ENCODE measurements at regions not wholly inside any gene's neighbourhood (a gene's known extent, or its start where the extent isn't known, plus 50 kb on each side); places are given as distances from the start of the nearest gene placed in this dataset.

GRCh38 chr15:80342148-80342547, 62.0 kb upstream of the ARNT2 start:
- Histone ChIP-seq H3K36me3 (ENCODE audit: control insufficient read depth in 2 of 4, insufficient read depth in 4 of 4, low read length in 3 of 4) (no peaks in the 10 kb centered on the region), H3K79me1 (ENCODE audit: low read depth, low read length) (no peaks in the 10 kb centered on the region), H2BK120ac (replicated peaks; ENCODE audit: low read depth, low read length) (no peak overlapping the region), H4K91ac (replicated peaks; ENCODE audit: insufficient read length, low read length) (no peak overlapping the region), H3K79me2 (ENCODE audit: control insufficient read depth in 1 of 2, insufficient read depth in 2 of 2, low read length in 2 of 2) (no peaks in the 10 kb centered on the region), H3K9me3 (ENCODE audit: insufficient read depth in 2 of 2, low read depth in 1 of 2, low read length in 1 of 2) (no peaks in the 10 kb centered on the region), H2BK5ac (ENCODE audit: low read depth, low read length) (no peak overlapping the region), H2BK20ac (ENCODE audit: low read length) (no peak overlapping the region), H3K9ac (replicated peaks in 1 of 4; ENCODE audit: extremely low read depth in 1 of 4, low read depth in 3 of 4, low read length in 3 of 4) (no peak overlapping the region), H4K5ac (ENCODE audit: insufficient read length, low read depth, low read length) (no peak overlapping the region), H3K4me2 (ENCODE audit: insufficient read depth in 1 of 2, low read depth in 2 of 2, low read length in 2 of 2) (no peak overlapping the region), H3K23me2 (ENCODE audit: low read depth, low read length) (no peaks in the 10 kb centered on the region), H3K4ac (replicated peaks; ENCODE audit: insufficient read length, low read depth, low read length) (no peak overlapping the region), H3K27me3 (replicated peaks in 1 of 4; ENCODE audit: control insufficient read depth in 3 of 4, extremely low read depth in 1 of 4, insufficient read depth in 3 of 4, low read length in 3 of 4) (no peaks in the 10 kb centered on the region), H3K56ac (replicated peaks; ENCODE audit: insufficient read length, low read depth, low read length) (no peak overlapping the region), H2AFZ (ENCODE audit: low read length) (no peak overlapping the region), H2BK15ac (ENCODE audit: low read length) (no peak overlapping the region), H3K4me3 (ENCODE audit: extremely low read depth in 1 of 4, insufficient read depth in 2 of 4, low read depth in 3 of 4, low read length in 4 of 4) (no peak overlapping the region), H3K14ac (ENCODE audit: insufficient read length) (no peak overlapping the region), H2AK5ac (ENCODE audit: low read depth, low read length) (no peak overlapping the region), H3K4me1 (replicated peaks in 1 of 4; ENCODE audit: control insufficient read depth in 3 of 4, insufficient read depth in 4 of 4, low read length in 3 of 4) (no peaks in the 10 kb centered on the region), H3K23ac (ENCODE audit: insufficient read length) (no peak overlapping the region), H3K27ac (ENCODE audit: low read depth, low read length) (no peak overlapping the region), H3K18ac (ENCODE audit: extremely low read depth, low read length) (no peak overlapping the region), H4K8ac (ENCODE audit: extremely low read depth, insufficient read depth, low read length) (no peak overlapping the region), H2BK12ac (ENCODE audit: low read depth, low read length) (no peak overlapping the region), H4K20me1 (replicated peaks in 1 of 2; ENCODE audit: control insufficient read depth in 1 of 2, insufficient read depth in 2 of 2, low read length in 2 of 2) (no peaks in the 10 kb centered on the region)
- FAIRE-seq (no peak), DNase-seq (ENCODE audit: low read depth in 1 of 2, low spot score in 2 of 2) (no peak)
- POLR2A ChIA-PET (ENCODE audit: partially characterized antibody), result no interaction called here
- CTCF ChIA-PET (ENCODE audit: partially characterized antibody), result interaction anchor here (1.2 kb wide), 1 partner anchor 26 kb away, joined by 5 read pairs; no protein-coding TSS in a partner anchor
- WGBS, 2 experiments (ENCODE audit: extremely low coverage in 1 of 2, insufficient coverage in 1 of 2, insufficient read length in 1 of 2, insufficient replicate concordance in 2 of 2, low coverage in 1 of 2, low lambda C conversion rate in 2 of 2, missing lambda C conversion rate in 1 of 2), result 94% methylated on average over 4 of the region's 4 CpGs; no CpG with 5 or more reads in 1 of the 2 experiments
- TF ChIP-seq KDM1A (IDR thresholded peaks at IDR 0.05; ENCODE audit: borderline replicate concordance, low read length), result no peak
- no peak for TF ChIP-seq MAFK (IDR thresholded peaks at IDR 0.05; ENCODE audit: low read depth, low read length)
- TF ChIP-seq TBP (IDR thresholded peaks at IDR 0.05; ENCODE audit: low read depth, low read length), result no peak
- TF ChIP-seq RNF2 (IDR thresholded peaks at IDR 0.05; ENCODE audit: borderline replicate concordance, low read depth, low read length, missing control alignments, poor library complexity, severe bottlenecking), result no peak
- no peak for TF ChIP-seq SIRT6 (IDR thresholded peaks at IDR 0.05; ENCODE audit: low read length)
- TF ChIP-seq JUND (IDR thresholded peaks at IDR 0.05; ENCODE audit: low read length), result no peak
- TF ChIP-seq SIN3A (conservative IDR thresholded peaks at IDR 0.05 in 1 of 2, IDR thresholded peaks at IDR 0.05 in 1 of 2; ENCODE audit: low read depth in 1 of 2, low read length in 2 of 2), result no peak
- TF ChIP-seq KDM4A (IDR thresholded peaks at IDR 0.05; ENCODE audit: low read depth, low read length, severe bottlenecking), result no peak
- TF ChIP-seq POLR2AphosphoS5 (IDR thresholded peaks at IDR 0.05; ENCODE audit: low read depth, low read length), result no peak
- no peak for TF ChIP-seq POU5F1 (IDR thresholded peaks at IDR 0.05; ENCODE audit: low read depth, low read length)
- TF ChIP-seq CBX8 (IDR thresholded peaks at IDR 0.05; ENCODE audit: borderline replicate concordance, low read depth, low read length), result no peak
- TF ChIP-seq EGR1 (IDR thresholded peaks at IDR 0.05; ENCODE audit: borderline replicate concordance, low read depth, low read length), result no peak
- TF ChIP-seq YY1 (IDR thresholded peaks at IDR 0.05; ENCODE audit: low read depth, low read length), result no peak
- TF ChIP-seq SAP30 (IDR thresholded peaks at IDR 0.05; ENCODE audit: insufficient read depth, insufficient replicate concordance, low read length), result no peak
- no peak for TF ChIP-seq EZH2 (IDR thresholded peaks at IDR 0.05; ENCODE audit: low read depth, low read length, severe bottlenecking)

Data from H1 (cell line).